ENCODE measurements at regions not wholly inside any gene's neighbourhood (a gene's known extent, or its start where the extent isn't known, plus 50 kb on each side); places are given as distances from the start of the nearest gene placed in this dataset.

DNA sequence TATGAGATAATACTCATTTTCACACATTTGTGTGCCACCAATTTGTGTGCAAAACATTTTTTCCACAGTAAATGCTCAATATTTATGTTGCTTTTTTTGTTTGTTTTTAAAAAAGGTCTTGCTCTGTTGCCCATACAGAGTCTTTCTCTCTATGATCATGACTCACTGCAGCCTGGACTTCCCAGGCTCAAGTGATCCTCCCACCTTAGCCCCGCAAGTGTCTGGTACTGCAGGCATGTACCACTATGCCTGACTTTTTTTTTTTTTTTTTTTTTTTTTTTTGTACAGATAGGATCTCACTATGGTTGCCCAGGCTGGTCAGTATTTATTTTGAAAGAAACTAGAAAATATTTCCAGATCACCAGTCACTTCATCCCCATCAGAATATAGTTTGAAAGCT, 297.8 kb upstream of the GYPC start:
- TF ChIP-seq CTCF (IDR thresholded peaks at IDR 0.05) (no peak), POLR2A (IDR thresholded peaks at IDR 0.05) (no peak)

Measured in right lobe of liver (tissue), 4 donors.